OCI-LY3 (cell line): ENCODE measurements at regions not wholly inside any gene's neighbourhood (a gene's known extent, or its start where the extent isn't known, plus 50 kb on each side); places are given as distances from the start of the nearest gene placed in this dataset.

Source experiments
- CTCF ChIP-seq: fragments of 200-600, 300-600 bp; sonication (generic); IDR thresholded peaks from 2 replicates; pipeline ENCODE4 v1.5.1; 2014; ENCODE audit warnings: antibody characterized with exemption, low read length, low read depth
- EZH2phosphoT487 ChIP-seq: fragments of 200-600 bp; shearing (Covaris generic); IDR thresholded peaks from 2 replicates; pipeline ENCODE4 v1.6.1; 2018; ENCODE audit warnings: antibody characterized with exemption, mixed run types, low read depth

GRCh38 chr1:219757890-219758289, 145.0 kb upstream of the ZC3H11B start:
- no peak for TF ChIP-seq CTCF
- no peak for TF ChIP-seq EZH2phosphoT487
